ENCODE measurements at regions not wholly inside any gene's neighbourhood (a gene's known extent, or its start where the extent isn't known, plus 50 kb on each side); places are given as distances from the start of the nearest gene placed in this dataset.

DNA sequence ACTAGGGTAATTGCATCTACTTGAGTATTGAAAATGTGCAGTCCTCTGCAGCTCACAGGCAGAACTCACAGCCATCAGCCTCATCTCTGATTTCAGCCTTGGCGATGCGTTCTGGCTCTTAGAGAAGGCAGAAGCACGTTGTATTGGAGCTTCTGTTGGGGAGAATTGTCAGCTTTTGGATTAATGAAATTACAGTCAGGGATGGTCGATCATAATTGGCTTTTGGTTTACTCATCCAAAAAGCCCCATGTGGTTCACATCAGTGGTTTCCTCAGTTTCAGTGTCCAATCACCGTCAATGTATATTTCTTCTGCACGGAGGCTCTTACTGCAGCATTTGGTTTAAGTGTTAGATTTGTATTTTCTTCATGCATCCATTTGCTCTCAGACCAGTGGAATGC is 218.5 kb upstream of the SOX11 start:
- no peak for ATAC-seq (ENCODE audit: insufficient number of reproducible peaks, low FRiP score, low read depth)
- TF ChIP-seq, protein P1, sequence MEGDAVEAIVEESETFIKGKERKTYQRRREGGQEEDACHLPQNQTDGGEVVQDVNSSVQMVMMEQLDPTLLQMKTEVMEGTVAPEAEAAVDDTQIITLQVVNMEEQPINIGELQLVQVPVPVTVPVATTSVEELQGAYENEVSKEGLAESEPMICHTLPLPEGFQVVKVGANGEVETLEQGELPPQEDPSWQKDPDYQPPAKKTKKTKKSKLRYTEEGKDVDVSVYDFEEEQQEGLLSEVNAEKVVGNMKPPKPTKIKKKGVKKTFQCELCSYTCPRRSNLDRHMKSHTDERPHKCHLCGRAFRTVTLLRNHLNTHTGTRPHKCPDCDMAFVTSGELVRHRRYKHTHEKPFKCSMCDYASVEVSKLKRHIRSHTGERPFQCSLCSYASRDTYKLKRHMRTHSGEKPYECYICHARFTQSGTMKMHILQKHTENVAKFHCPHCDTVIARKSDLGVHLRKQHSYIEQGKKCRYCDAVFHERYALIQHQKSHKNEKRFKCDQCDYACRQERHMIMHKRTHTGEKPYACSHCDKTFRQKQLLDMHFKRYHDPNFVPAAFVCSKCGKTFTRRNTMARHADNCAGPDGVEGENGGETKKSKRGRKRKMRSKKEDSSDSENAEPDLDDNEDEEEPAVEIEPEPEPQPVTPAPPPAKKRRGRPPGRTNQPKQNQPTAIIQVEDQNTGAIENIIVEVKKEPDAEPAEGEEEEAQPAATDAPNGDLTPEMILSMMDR (IDR thresholded peaks at IDR 0.05): no peak
- no peak for DNase-seq (ENCODE audit: low spot score)

DNA sequence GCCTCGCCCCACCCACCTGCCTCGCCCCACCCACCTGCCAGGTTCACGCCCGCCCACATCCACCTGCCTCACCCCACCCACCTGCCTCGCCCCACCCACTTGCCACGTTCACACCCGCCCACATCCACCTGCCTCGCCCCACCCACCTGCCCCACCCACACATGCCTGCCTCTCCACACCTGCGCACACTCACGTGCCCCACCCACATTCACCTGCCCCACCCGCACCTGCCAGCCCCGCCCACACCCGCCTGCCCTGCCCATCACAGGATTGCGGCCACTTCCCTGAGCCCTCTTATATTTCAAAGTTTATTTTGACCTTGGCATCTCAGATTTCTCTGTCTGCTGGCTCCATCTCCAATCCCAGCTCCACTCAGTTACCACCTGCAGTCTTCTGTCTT is 217.5 kb upstream of the SOX11 start:
- TF ChIP-seq, protein P1 (IDR thresholded peaks at IDR 0.05): no peak
- Histone ChIP-seq H3K36me3 (no peaks in the 10 kb centered on the region), H3K4me3 (no peak overlapping the region), H3K9me3 (no peaks in the 10 kb centered on the region), H3K27ac (no peak overlapping the region), H3K4me1 (ENCODE audit: control insufficient read depth in 1 of 2, low read depth in 2 of 2) (no peaks in the 10 kb centered on the region), H3K27me3 (replicated peaks; ENCODE audit: insufficient read depth) (no peaks in the 10 kb centered on the region)
- DNase-seq (ENCODE audit: low spot score): no peak
- ATAC-seq (ENCODE audit: insufficient number of reproducible peaks, low FRiP score, low read depth): no peak

More for the DNA sequence above, 218.5 kb upstream of the SOX11 start:
- no peaks in the 10 kb centered on the region for H3K4me1 ChIP-seq (ENCODE audit: control insufficient read depth in 1 of 2, low read depth in 2 of 2)
- no peaks in the 10 kb centered on the region for H3K27me3 ChIP-seq (replicated peaks; ENCODE audit: insufficient read depth)
- no peaks in the 10 kb centered on the region for H3K9me3 ChIP-seq
- H3K36me3 ChIP-seq: no peaks in the 10 kb centered on the region
- no peak overlapping the region for H3K27ac ChIP-seq
- no peak overlapping the region for H3K4me3 ChIP-seq

DNA sequence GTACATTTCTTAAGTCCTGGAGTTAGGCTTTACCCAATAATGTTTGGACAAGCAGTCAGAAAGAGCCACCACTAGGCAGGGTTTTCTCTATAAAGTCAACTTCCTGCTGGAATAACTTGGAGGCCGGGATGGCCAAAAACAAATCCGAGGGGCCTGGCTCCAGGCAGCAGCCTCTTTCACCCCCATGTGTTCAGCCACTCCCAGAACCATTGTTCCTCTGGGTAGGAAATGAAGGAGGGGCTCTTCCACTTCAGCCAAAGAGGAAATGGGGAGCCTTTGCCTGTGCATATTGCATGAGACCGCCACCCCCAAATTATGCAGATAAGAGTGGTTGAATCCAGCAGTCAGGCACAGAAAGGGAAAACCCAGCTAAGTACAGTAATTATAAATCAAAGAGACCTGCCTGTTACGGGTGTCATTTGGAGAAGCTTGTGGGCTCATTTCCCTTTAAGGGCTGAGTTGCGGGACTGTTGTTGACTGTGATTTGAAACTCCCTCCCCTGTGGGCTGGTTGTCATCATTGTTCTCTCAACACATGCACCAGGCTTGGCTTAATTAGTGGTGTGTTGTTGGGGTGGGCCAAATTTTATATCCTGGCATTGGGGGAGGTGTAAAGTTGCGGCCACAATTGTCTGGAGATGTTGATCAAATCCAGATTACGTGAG is 212.8 kb upstream of the SOX11 start:
- Histone ChIP-seq H3K9me3 (no peaks in the 10 kb centered on the region), H3K4me1 (ENCODE audit: control insufficient read depth in 1 of 2, low read depth in 2 of 2) (no peaks in the 10 kb centered on the region), H3K36me3 (no peaks in the 10 kb centered on the region), H3K4me3 (no peak overlapping the region), H3K27me3 (replicated peaks; ENCODE audit: insufficient read depth) (no peaks in the 10 kb centered on the region), H3K27ac (no peak overlapping the region)
- TF ChIP-seq, protein P1 (IDR thresholded peaks at IDR 0.05): no peak
- DNase-seq (ENCODE audit: low spot score) (no peak), ATAC-seq (ENCODE audit: insufficient number of reproducible peaks, low FRiP score, low read depth) (no peak)

DNA sequence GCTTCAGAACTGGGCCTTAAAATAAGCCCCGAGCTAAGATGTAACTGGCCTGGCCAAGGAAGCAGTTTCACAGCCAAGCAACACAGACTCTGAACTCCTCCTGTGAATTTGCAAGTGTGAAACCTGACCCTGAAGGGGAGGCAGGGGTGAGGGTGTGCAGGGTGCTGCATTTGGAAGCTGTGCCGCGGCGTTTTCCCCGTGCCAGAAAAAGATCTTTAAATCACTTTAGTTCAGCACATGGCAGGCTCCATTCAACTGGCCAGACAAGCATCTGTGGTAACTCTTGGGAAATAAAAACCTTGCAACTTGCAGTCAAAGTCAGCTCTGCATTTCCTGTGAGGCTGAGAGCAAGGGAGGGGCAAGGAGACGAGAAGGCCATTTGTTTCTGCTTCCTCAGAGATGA is 209.3 kb upstream of the SOX11 start:
- Histone ChIP-seq H3K4me3 (no peak overlapping the region), H3K9me3 (no peaks in the 10 kb centered on the region), H3K27me3 (replicated peaks; ENCODE audit: insufficient read depth) (no peaks in the 10 kb centered on the region), H3K36me3 (no peaks in the 10 kb centered on the region), H3K4me1 (ENCODE audit: control insufficient read depth in 1 of 2, low read depth in 2 of 2) (no peaks in the 10 kb centered on the region), H3K27ac (no peak overlapping the region)
- no peak for DNase-seq (ENCODE audit: low spot score)
- ATAC-seq (ENCODE audit: insufficient number of reproducible peaks, low FRiP score, low read depth): no peak
- TF ChIP-seq, protein P1 (IDR thresholded peaks at IDR 0.05): no peak

DNA sequence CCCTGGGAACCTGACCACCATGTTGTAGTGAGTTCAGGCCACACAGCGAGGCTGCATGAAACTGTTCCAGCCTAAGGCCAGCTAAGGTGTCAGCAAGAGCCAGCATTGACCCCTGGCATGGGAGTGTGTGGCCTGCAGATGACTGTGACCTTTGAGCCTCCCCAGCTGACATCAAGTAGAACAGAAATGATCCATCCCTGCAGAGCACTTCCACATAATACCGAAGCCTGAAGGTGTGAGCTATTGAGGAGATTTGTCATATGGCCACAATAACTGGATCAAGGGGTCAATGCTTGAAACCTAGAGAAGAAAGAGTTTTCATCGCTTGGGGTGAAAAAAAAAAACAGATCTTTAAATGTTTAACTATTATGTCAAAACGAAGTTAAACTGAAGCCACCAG is 207.3 kb upstream of the SOX11 start:
- H3K4me1 ChIP-seq (ENCODE audit: control insufficient read depth in 1 of 2, low read depth in 2 of 2): no peaks in the 10 kb centered on the region
- no peak overlapping the region for H3K27ac ChIP-seq
- no peaks in the 10 kb centered on the region for H3K36me3 ChIP-seq
- no peaks in the 10 kb centered on the region for H3K9me3 ChIP-seq
- H3K4me3 ChIP-seq: no peak overlapping the region
- ATAC-seq (ENCODE audit: insufficient number of reproducible peaks, low FRiP score, low read depth) (no peak), DNase-seq (ENCODE audit: low spot score) (no peak)
- no peaks in the 10 kb centered on the region for H3K27me3 ChIP-seq (replicated peaks; ENCODE audit: insufficient read depth)
- TF ChIP-seq, protein P1 (IDR thresholded peaks at IDR 0.05): no peak

All from thoracic aorta (tissue), 2 donors.